ENCODE measurements at regions not wholly inside any gene's neighbourhood (a gene's known extent, or its start where the extent isn't known, plus 50 kb on each side); places are given as distances from the start of the nearest gene placed in this dataset.

DNA sequence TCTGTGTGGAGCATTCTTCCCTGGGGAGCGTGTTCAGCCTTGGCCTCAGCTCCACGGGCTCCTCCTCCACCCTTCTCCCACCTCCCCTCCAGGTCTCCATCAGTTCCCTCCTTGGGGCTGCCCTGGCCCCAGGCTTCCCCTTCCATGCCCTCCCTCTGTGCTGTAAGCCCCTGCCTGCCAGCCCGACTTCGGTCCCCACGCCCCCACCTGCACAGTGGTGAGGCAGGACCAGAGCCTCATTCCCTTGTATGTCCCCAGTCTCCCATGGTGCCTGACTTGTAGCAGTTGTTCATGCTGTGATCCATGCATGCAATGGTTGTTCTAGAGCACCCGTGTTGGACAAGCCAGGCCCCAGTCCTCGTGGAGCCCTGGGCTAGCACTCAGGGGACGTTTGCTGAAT lies 199.4 kb downstream of the RBFOX3 start:
- peaks cover 36% of the 10 kb centered on the region for H3K27me3 ChIP-seq (ENCODE audit: control insufficient read depth, extremely low read depth, insufficient read depth, low read length)

DNA sequence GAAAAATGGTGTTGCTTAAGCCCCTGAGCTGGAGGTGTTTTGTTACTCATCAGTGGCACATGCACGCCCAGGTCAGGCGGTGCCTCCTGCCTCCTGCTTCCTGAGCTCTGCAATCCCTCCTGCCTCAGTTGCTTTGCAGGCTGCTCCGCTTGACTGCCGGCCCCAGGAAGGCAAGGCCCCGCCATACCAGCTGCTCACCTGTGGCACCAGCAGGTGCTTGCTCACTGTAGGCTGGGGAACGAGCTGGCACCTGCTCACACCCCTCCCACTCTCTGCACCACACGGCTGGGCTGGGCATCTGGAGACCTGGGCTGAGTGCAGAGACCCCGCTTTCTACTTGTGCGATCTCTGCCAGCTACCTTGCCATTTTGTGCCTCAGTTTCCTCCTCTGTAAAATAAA lies 200.2 kb downstream of the RBFOX3 start:
- no peaks in the 10 kb centered on the region for H3K4me1 ChIP-seq (ENCODE audit: control insufficient read depth, extremely low read depth, insufficient read depth, low read length)
- no peaks in the 10 kb centered on the region for H3K36me3 ChIP-seq (ENCODE audit: control insufficient read depth in 2 of 2, extremely low read depth in 1 of 2, insufficient read depth in 2 of 2, low read length in 2 of 2)
- FAIRE-seq (no peak), DNase-seq (ENCODE audit: low read depth, low spot score) (no peak)
- H3K4me3 ChIP-seq (ENCODE audit: control insufficient read depth in 2 of 3, extremely low read depth in 1 of 3, insufficient read depth in 2 of 3, low read depth in 1 of 3, low read length in 3 of 3), result no peak overlapping the region
- TF ChIP-seq EZH2 (IDR thresholded peaks at IDR 0.05; ENCODE audit: low read length), result no peak
- TF ChIP-seq, protein P1, sequence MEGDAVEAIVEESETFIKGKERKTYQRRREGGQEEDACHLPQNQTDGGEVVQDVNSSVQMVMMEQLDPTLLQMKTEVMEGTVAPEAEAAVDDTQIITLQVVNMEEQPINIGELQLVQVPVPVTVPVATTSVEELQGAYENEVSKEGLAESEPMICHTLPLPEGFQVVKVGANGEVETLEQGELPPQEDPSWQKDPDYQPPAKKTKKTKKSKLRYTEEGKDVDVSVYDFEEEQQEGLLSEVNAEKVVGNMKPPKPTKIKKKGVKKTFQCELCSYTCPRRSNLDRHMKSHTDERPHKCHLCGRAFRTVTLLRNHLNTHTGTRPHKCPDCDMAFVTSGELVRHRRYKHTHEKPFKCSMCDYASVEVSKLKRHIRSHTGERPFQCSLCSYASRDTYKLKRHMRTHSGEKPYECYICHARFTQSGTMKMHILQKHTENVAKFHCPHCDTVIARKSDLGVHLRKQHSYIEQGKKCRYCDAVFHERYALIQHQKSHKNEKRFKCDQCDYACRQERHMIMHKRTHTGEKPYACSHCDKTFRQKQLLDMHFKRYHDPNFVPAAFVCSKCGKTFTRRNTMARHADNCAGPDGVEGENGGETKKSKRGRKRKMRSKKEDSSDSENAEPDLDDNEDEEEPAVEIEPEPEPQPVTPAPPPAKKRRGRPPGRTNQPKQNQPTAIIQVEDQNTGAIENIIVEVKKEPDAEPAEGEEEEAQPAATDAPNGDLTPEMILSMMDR (optimal IDR thresholded peaks at IDR 0.05 in 1 of 3, IDR thresholded peaks at IDR 0.05 in 1 of 3, conservative IDR thresholded peaks at IDR 0.05 in 1 of 3; ENCODE audit: extremely low read depth in 1 of 3, insufficient read depth in 2 of 3, low read length in 3 of 3), result no peak
- H2AFZ ChIP-seq (ENCODE audit: control insufficient read depth, low read length), result no peak overlapping the region
- no peaks in the 10 kb centered on the region for H3K79me2 ChIP-seq (ENCODE audit: control insufficient read depth, insufficient read depth, low read length)
- H3K27me3 ChIP-seq (ENCODE audit: control insufficient read depth, extremely low read depth, insufficient read depth, low read length), result peaks cover 42% of the 10 kb centered on the region
- no peak overlapping the region for H3K4me2 ChIP-seq (ENCODE audit: control insufficient read depth, extremely low read depth, insufficient read depth, low read depth, low read length)
- H3K9me3 ChIP-seq (ENCODE audit: control insufficient read depth, low read depth, low read length), result no peaks in the 10 kb centered on the region
- H4K20me1 ChIP-seq (ENCODE audit: control insufficient read depth, extremely low read depth, insufficient read depth, low read length), result peaks cover 3% of the 10 kb centered on the region
- H3K9me1 ChIP-seq (ENCODE audit: control insufficient read depth, extremely low read depth, insufficient read depth, low read length), result no peaks in the 10 kb centered on the region
- H3K9ac ChIP-seq (ENCODE audit: control insufficient read depth, extremely low read depth, insufficient read depth, low read length), result no peak overlapping the region
- H3K27ac ChIP-seq (ENCODE audit: control insufficient read depth, insufficient read depth, low read length), result no peak overlapping the region
- dilution Hi-C loops (cut with MboI; ENCODE audit: extremely low pct_ligation_motif_present, low sequenced_read_pairs), result no loop called here

More for the DNA sequence above, 199.4 kb downstream of the RBFOX3 start:
- no peak overlapping the region for H3K9ac ChIP-seq (ENCODE audit: control insufficient read depth, extremely low read depth, insufficient read depth, low read length)
- TF ChIP-seq, protein P1 (optimal IDR thresholded peaks at IDR 0.05 in 1 of 3, IDR thresholded peaks at IDR 0.05 in 1 of 3, conservative IDR thresholded peaks at IDR 0.05 in 1 of 3; ENCODE audit: extremely low read depth in 1 of 3, insufficient read depth in 2 of 3, low read length in 3 of 3), result no peak
- no peak for TF ChIP-seq EZH2 (IDR thresholded peaks at IDR 0.05; ENCODE audit: low read length)
- H3K79me2 ChIP-seq (ENCODE audit: control insufficient read depth, insufficient read depth, low read length), result no peaks in the 10 kb centered on the region
- no peak overlapping the region for H3K4me2 ChIP-seq (ENCODE audit: control insufficient read depth, extremely low read depth, insufficient read depth, low read depth, low read length)
- H3K27ac ChIP-seq (ENCODE audit: control insufficient read depth, insufficient read depth, low read length), result no peak overlapping the region
- H3K4me3 ChIP-seq (ENCODE audit: control insufficient read depth in 2 of 3, extremely low read depth in 1 of 3, insufficient read depth in 2 of 3, low read depth in 1 of 3, low read length in 3 of 3), result no peak overlapping the region
- peaks cover 3% of the 10 kb centered on the region for H4K20me1 ChIP-seq (ENCODE audit: control insufficient read depth, extremely low read depth, insufficient read depth, low read length)
- dilution Hi-C loops (cut with MboI; ENCODE audit: extremely low pct_ligation_motif_present, low sequenced_read_pairs), result no loop called here
- H3K4me1 ChIP-seq (ENCODE audit: control insufficient read depth, extremely low read depth, insufficient read depth, low read length), result no peaks in the 10 kb centered on the region
- no peak for DNase-seq (ENCODE audit: low read depth, low spot score)
- no peaks in the 10 kb centered on the region for H3K9me3 ChIP-seq (ENCODE audit: control insufficient read depth, low read depth, low read length)
- H2AFZ ChIP-seq (ENCODE audit: control insufficient read depth, low read length), result no peak overlapping the region
- FAIRE-seq, result no peak
- no peaks in the 10 kb centered on the region for H3K9me1 ChIP-seq (ENCODE audit: control insufficient read depth, extremely low read depth, insufficient read depth, low read length)
- no peaks in the 10 kb centered on the region for H3K36me3 ChIP-seq (ENCODE audit: control insufficient read depth in 2 of 2, extremely low read depth in 1 of 2, insufficient read depth in 2 of 2, low read length in 2 of 2)

Data from keratinocyte (primary cell).